WTC11 (cell line): ENCODE measurements at regions not wholly inside any gene's neighbourhood (a gene's known extent, or its start where the extent isn't known, plus 50 kb on each side); places are given as distances from the start of the nearest gene placed in this dataset.

Experiments used
- ESRRA ChIP-seq: sonication (generic); formaldehyde crosslinking; IDR thresholded peaks from 2 replicates; pipeline ENCODE4 v1.8.1; 2022; ENCODE audit warnings: mild to moderate bottlenecking, missing genetic modification reagents, borderline replicate concordance
- TCF7 ChIP-seq: sonication (generic); formaldehyde crosslinking; IDR thresholded peaks from 2 replicates; pipeline ENCODE4 v1.8.0; 2022; ENCODE audit warnings: mild to moderate bottlenecking, low read depth, missing genetic modification reagents, moderate library complexity
- ZNF121 ChIP-seq: sonication (generic); formaldehyde crosslinking; IDR thresholded peaks from 2 replicates; pipeline ENCODE4 v1.8.0; 2023; ENCODE audit warnings: missing genetic modification reagents
- TF ChIP-seq, protein P1 (sequence below): fragments of 200-600 bp; IDR thresholded peaks from 2 replicates; pipeline ENCODE4 v1.8.0; 2022; ENCODE audit warnings: antibody characterized with exemption
- TF ChIP-seq, protein P2 (sequence below): sonication (generic); formaldehyde crosslinking; IDR thresholded peaks from 2 replicates; pipeline ENCODE4 v1.8.1; 2022; ENCODE audit warnings: mild to moderate bottlenecking, moderate library complexity, missing genetic modification reagents
- TF ChIP-seq, protein P3 (sequence below): sonication (generic); formaldehyde crosslinking; conservative IDR thresholded peaks from 2 replicates; pipeline ENCODE4 v1.8.1; 2022; ENCODE audit warnings: mild to moderate bottlenecking, missing genetic modification reagents

DNA sequence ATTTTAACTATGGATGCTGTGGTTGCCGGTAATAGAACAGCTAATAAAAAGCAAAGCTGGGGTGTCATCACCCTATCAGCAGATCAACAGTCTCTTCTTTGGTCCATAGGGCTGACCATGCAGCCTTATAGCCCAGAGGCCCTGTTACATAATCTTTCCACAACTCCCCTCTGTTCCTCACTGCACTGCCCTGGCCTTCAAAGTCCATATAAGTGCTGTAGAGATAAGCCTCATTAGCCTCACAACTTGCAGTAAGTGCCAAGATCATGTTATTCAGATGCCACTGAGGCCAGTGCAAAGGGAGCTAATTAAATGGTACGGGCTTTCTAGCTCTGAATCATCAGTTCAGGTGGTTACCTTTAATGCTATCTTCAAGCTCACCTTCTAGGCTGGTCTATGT is 89.7 kb upstream of the CXCR4 start:
- TF ChIP-seq ESRRA (CRISPR knock-in tag): no peak
- TF ChIP-seq TCF7 (CRISPR knock-in tag): no peak
- TF ChIP-seq, protein P1, sequence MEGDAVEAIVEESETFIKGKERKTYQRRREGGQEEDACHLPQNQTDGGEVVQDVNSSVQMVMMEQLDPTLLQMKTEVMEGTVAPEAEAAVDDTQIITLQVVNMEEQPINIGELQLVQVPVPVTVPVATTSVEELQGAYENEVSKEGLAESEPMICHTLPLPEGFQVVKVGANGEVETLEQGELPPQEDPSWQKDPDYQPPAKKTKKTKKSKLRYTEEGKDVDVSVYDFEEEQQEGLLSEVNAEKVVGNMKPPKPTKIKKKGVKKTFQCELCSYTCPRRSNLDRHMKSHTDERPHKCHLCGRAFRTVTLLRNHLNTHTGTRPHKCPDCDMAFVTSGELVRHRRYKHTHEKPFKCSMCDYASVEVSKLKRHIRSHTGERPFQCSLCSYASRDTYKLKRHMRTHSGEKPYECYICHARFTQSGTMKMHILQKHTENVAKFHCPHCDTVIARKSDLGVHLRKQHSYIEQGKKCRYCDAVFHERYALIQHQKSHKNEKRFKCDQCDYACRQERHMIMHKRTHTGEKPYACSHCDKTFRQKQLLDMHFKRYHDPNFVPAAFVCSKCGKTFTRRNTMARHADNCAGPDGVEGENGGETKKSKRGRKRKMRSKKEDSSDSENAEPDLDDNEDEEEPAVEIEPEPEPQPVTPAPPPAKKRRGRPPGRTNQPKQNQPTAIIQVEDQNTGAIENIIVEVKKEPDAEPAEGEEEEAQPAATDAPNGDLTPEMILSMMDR: no peak
- TF ChIP-seq, protein P2, sequence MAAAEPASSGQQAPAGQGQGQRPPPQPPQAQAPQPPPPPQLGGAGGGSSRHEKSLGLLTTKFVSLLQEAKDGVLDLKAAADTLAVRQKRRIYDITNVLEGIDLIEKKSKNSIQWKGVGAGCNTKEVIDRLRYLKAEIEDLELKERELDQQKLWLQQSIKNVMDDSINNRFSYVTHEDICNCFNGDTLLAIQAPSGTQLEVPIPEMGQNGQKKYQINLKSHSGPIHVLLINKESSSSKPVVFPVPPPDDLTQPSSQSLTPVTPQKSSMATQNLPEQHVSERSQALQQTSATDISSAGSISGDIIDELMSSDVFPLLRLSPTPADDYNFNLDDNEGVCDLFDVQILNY (CRISPR knock-in tag): no peak
- TF ChIP-seq, protein P3, sequence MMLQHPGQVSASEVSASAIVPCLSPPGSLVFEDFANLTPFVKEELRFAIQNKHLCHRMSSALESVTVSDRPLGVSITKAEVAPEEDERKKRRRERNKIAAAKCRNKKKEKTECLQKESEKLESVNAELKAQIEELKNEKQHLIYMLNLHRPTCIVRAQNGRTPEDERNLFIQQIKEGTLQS: no peak
- TF ChIP-seq ZNF121 (CRISPR knock-in tag): no peak
